ENCODE measurements at regions not wholly inside any gene's neighbourhood (a gene's known extent, or its start where the extent isn't known, plus 50 kb on each side); places are given as distances from the start of the nearest gene placed in this dataset.

DNA sequence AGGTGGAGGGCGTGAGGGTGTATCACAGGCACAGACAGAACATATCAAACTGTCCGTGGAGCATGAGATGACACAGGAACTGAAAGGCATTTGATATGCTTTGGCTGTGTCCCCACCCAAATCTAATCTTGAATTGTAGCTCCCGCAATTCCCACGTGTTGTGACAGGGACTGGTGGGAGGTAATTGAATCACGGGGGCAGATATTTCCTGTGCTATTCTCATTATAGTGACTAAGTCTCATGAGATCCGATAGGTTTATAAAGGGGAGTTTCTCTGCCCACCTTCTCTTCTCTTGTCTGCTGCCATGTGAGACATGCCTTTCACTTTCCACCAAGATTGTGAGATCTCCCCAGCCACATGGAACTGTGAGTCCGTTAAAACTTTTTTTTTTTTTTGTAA lies 123.1 kb upstream of the PIEZO2 start:
- 88 to 91% methylated on average over 6 to 7 of the region's 7 CpGs for WGBS, 2 experiments (ENCODE audit: insufficient coverage in 2 of 2)
- no peak overlapping the region for H3K27ac ChIP-seq (ENCODE audit: low read depth, low read length, severe bottlenecking)
- H3K9me3 ChIP-seq (ENCODE audit: control insufficient read depth, low read length): no peaks in the 10 kb centered on the region
- no peaks in the 10 kb centered on the region for H3K4me1 ChIP-seq (ENCODE audit: control insufficient read depth, insufficient read depth, low read length, poor library complexity, severe bottlenecking)
- H3K36me3 ChIP-seq (ENCODE audit: control insufficient read depth, insufficient read depth, low read length): no peaks in the 10 kb centered on the region
- no peak overlapping the region for H3K4me3 ChIP-seq (ENCODE audit: extremely low read depth, insufficient read depth, low read length, poor library complexity, severe bottlenecking)

DNA sequence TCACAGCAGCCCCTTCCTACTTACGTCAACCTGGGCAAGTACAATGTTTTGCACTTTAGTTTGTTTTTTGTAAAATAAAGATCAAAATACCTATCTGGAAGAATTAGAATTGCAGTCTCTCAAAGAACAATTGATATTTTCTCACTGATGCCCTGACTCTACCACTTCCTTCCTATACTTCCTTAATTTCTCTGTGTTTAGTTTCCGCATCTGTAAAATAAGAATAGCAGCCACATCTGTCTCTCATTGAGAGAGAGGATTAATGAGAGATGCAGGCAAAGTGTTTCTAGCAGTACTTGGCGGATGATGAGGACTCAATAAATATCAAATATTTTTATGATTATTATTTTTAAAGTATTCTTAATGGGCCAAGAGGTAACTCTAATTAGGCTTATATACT lies 122.6 kb upstream of the PIEZO2 start:
- Histone ChIP-seq H3K9me3 (ENCODE audit: control insufficient read depth, low read length) (no peaks in the 10 kb centered on the region), H3K36me3 (ENCODE audit: control insufficient read depth, insufficient read depth, low read length) (no peaks in the 10 kb centered on the region), H3K4me3 (ENCODE audit: extremely low read depth, insufficient read depth, low read length, poor library complexity, severe bottlenecking) (no peak overlapping the region), H3K4me1 (ENCODE audit: control insufficient read depth, insufficient read depth, low read length, poor library complexity, severe bottlenecking) (no peaks in the 10 kb centered on the region), H3K27ac (ENCODE audit: low read depth, low read length, severe bottlenecking) (no peak overlapping the region)
- no CpG with 5 or more reads among the region's 3 CpGs for WGBS, 2 experiments (ENCODE audit: insufficient coverage in 2 of 2)

DNA sequence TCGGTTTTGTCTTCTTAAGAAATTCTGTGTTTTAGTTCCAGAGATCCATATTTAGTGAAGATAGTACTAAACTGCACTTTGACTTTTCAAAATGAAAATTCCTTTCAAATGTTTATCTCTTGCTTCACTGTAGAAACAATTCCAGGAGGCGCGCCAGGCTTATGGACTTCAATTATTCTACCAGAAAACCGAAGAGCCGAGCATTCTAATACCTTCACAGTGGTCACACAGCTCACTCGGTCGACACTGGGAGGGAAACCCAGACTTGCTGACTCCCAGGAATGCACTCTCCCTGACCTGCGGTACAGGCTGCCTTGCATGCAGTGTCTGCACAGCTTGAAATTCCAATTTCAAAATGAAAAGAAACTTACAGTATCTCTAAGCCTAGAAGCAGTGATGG lies 119.9 kb upstream of the PIEZO2 start:
- H3K4me1 ChIP-seq (ENCODE audit: control insufficient read depth, insufficient read depth, low read length, poor library complexity, severe bottlenecking): no peaks in the 10 kb centered on the region
- 72 to 85% methylated on average over 7 of the region's 8 CpGs for WGBS, 2 experiments (ENCODE audit: insufficient coverage in 2 of 2)
- H3K4me3 ChIP-seq (ENCODE audit: extremely low read depth, insufficient read depth, low read length, poor library complexity, severe bottlenecking): no peak overlapping the region
- H3K9me3 ChIP-seq (ENCODE audit: control insufficient read depth, low read length): no peaks in the 10 kb centered on the region
- no peaks in the 10 kb centered on the region for H3K36me3 ChIP-seq (ENCODE audit: control insufficient read depth, insufficient read depth, low read length)
- no peak overlapping the region for H3K27ac ChIP-seq (ENCODE audit: low read depth, low read length, severe bottlenecking)

DNA sequence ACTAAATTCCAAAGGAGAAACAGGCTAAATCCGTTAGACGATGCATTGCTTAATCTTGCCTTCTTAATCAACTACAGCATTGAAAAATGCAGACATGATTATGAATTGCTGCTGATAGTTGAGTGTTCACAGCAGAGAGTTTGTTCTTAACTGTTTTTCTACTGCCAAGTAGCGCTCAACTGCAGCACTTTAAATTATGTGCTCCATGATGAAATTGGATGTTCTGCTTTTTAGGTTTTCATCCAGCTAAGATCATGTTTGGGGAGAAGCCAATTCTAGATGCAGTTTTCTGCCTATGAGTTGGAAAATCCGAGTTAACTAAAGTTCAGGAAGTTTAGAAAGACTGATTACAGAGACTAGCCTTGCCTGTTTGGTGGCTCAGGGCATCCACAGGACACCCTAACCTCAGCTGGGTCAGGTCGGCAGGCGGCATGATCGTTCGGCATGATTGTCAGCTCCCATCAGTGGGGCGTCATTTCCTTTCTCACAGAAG lies 119.4 kb upstream of the PIEZO2 start:
- 86 to 91% methylated on average over 6 of the region's 9 CpGs for WGBS, 2 experiments (ENCODE audit: insufficient coverage in 2 of 2)
- H3K27ac ChIP-seq (ENCODE audit: low read depth, low read length, severe bottlenecking): no peak overlapping the region

DNA sequence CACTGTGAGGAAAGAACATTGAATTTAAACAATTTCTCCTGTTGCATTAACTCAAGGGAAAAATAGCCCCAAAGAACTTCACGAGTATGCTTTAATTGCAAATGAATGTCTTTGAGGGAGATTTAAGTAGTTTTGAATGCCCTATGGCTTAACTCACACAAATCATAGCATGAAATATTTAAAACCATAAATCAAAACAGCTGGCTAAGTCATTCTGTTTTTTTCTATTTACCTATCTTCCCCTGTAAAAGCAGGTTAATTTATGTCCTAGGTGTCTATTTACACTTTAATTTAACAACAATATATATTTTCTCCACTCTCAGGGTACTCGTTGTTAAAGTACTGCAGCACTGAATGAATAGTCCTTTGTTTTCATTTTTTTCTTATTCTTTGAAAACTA lies 118.8 kb upstream of the PIEZO2 start:
- H3K4me1 ChIP-seq (ENCODE audit: control insufficient read depth, insufficient read depth, low read length, poor library complexity, severe bottlenecking): no peaks in the 10 kb centered on the region
- H3K36me3 ChIP-seq (ENCODE audit: control insufficient read depth, insufficient read depth, low read length): no peaks in the 10 kb centered on the region
- H3K4me3 ChIP-seq (ENCODE audit: extremely low read depth, insufficient read depth, low read length, poor library complexity, severe bottlenecking): no peak overlapping the region
- no peaks in the 10 kb centered on the region for H3K9me3 ChIP-seq (ENCODE audit: control insufficient read depth, low read length)
- no CpG with 5 or more reads among the region's 2 CpGs for WGBS, 2 experiments (ENCODE audit: insufficient coverage in 2 of 2)
- no peak overlapping the region for H3K27ac ChIP-seq (ENCODE audit: low read depth, low read length, severe bottlenecking)

More for the DNA sequence above, 119.4 kb upstream of the PIEZO2 start:
- Histone ChIP-seq H3K4me3 (ENCODE audit: extremely low read depth, insufficient read depth, low read length, poor library complexity, severe bottlenecking) (no peak overlapping the region), H3K36me3 (ENCODE audit: control insufficient read depth, insufficient read depth, low read length) (no peaks in the 10 kb centered on the region), H3K4me1 (ENCODE audit: control insufficient read depth, insufficient read depth, low read length, poor library complexity, severe bottlenecking) (no peaks in the 10 kb centered on the region), H3K9me3 (ENCODE audit: control insufficient read depth, low read length) (no peaks in the 10 kb centered on the region)

DNA sequence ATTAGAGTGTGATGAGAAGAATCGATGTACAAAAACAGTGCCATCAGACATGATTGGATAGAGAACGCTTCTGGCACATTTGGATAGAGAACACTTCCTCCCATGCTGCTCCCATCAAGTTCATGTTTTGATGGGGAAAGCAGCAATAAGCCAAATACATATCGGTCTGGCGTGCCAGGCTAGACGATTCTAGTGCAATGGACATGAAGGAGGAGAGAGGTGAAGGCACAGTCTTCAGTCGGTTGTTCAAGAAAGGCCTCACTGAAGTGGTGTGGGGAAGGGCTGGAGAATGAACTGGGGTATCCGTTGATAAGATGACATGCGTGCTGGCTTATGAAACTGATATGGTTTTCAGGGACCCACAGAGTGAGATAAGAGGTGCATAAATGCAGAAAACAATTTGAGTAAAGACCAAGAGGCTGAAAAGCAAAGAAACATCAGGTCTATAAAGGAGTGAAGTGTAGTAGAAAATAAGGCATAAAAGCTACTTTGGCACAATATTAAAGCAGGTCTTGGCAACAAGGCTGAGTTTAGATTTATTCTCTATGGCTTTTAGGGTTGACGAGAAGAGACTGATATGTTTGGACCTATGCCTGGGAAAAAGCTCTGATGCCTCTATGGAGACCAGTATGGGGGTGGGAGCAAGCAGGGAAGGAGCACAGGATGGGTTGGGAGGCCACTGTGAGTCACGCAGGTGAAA lies 117.6 kb upstream of the PIEZO2 start:
- no peak overlapping the region for H3K4me3 ChIP-seq (ENCODE audit: extremely low read depth, insufficient read depth, low read length, poor library complexity, severe bottlenecking)
- no peaks in the 10 kb centered on the region for H3K36me3 ChIP-seq (ENCODE audit: control insufficient read depth, insufficient read depth, low read length)
- 90 to 93% methylated on average over 10 of the region's 10 CpGs for WGBS, 2 experiments (ENCODE audit: insufficient coverage in 2 of 2)
- H3K4me1 ChIP-seq (ENCODE audit: control insufficient read depth, insufficient read depth, low read length, poor library complexity, severe bottlenecking): no peaks in the 10 kb centered on the region
- H3K27ac ChIP-seq (ENCODE audit: low read depth, low read length, severe bottlenecking): no peak overlapping the region
- H3K9me3 ChIP-seq (ENCODE audit: control insufficient read depth, low read length): no peaks in the 10 kb centered on the region

DNA sequence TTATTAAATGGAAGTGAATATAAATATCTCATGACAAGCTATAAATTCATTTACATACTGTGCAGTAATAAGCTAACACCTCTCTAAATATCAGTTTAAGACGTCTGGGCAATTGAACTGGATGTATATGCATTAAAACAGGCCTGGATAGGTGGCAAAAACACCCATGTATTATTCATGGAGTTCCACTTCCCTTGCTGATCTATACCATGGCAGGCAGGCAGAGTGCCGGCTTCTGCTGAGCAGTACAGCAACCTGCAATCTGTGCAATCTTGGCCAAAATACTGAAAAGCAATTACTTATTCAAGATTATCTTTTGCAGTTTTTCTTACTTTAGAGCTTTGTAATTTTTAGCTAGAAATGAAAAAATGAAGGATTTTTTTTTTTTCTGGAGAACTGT lies 112.1 kb upstream of the PIEZO2 start:
- 40% methylated on average over 1 of the region's 2 CpGs for WGBS, 2 experiments (ENCODE audit: insufficient coverage in 2 of 2)
- no peak overlapping the region for H3K27ac ChIP-seq (ENCODE audit: low read depth, low read length, severe bottlenecking)
- H3K4me1 ChIP-seq (ENCODE audit: control insufficient read depth, insufficient read depth, low read length, poor library complexity, severe bottlenecking): no peaks in the 10 kb centered on the region
- H3K9me3 ChIP-seq (ENCODE audit: control insufficient read depth, low read length): no peaks in the 10 kb centered on the region
- no peaks in the 10 kb centered on the region for H3K36me3 ChIP-seq (ENCODE audit: control insufficient read depth, insufficient read depth, low read length)
- no peak overlapping the region for H3K4me3 ChIP-seq (ENCODE audit: extremely low read depth, insufficient read depth, low read length, poor library complexity, severe bottlenecking)

DNA sequence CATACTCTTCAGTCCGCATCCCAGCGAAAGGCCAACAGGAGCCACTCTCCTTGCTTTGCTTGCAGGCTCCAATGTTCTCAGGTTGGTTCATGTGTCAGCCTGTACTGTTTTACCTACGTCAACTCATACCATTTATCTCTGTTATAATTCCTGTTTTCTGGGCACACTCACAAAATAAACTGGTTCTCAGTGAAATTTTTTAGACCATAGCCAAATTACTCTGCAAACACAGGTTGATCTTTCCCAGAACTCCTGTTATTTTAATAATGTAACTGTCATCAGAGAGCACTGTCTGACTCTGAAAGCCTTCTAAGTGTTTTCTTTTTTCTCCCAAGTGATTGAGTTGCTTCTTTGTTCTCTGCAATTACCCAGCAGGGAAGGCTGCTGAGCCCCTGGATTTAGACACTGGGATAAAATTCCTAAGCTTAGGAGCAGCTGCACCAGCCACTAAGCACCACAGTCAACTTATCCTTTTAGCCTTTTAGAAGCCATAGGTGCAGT lies 111.6 kb upstream of the PIEZO2 start:
- 74 to 84% methylated on average over 3 of the region's 3 CpGs for WGBS, 2 experiments (ENCODE audit: insufficient coverage in 2 of 2)
- Histone ChIP-seq H3K36me3 (ENCODE audit: control insufficient read depth, insufficient read depth, low read length) (no peaks in the 10 kb centered on the region), H3K4me3 (ENCODE audit: extremely low read depth, insufficient read depth, low read length, poor library complexity, severe bottlenecking) (no peak overlapping the region), H3K9me3 (ENCODE audit: control insufficient read depth, low read length) (no peaks in the 10 kb centered on the region), H3K4me1 (ENCODE audit: control insufficient read depth, insufficient read depth, low read length, poor library complexity, severe bottlenecking) (no peaks in the 10 kb centered on the region), H3K27ac (ENCODE audit: low read depth, low read length, severe bottlenecking) (peak overlapping the region; percentile 6)

DNA sequence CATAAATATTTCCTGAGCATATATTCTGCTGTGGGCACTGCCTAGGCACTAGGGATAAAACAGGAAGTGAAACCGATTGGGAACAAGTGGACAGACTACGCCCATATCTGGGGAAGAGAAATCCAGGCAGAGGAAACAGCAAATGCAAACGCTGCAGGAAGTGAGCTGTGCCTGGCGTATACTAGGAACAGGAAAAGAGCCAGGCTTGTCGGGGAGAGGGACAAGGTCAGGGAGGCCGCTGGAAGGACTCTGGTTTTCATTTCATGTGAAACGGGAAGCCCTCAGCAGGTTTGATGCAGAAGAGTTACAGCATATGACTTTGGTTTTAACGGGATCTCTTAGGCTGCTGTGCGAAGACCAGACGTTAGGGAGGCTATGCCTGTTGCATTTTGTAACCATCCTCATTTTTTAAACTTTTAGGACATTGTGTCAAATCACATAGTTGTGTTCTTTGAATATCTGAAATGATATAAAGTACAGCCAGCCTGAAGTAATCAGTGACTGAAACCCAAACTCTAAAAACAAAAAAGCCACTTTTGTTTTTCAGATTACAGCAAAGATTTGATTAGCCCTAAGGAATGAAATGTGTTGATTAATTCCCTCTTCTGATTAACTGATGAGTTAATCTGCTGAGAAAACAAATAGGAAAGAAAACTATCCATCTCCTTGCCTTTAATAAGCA lies 110.2 kb upstream of the PIEZO2 start:
- Histone ChIP-seq H3K4me3 (ENCODE audit: extremely low read depth, insufficient read depth, low read length, poor library complexity, severe bottlenecking) (no peak overlapping the region), H3K4me1 (ENCODE audit: control insufficient read depth, insufficient read depth, low read length, poor library complexity, severe bottlenecking) (no peaks in the 10 kb centered on the region), H3K36me3 (ENCODE audit: control insufficient read depth, insufficient read depth, low read length) (no peaks in the 10 kb centered on the region), H3K9me3 (ENCODE audit: control insufficient read depth, low read length) (no peaks in the 10 kb centered on the region), H3K27ac (ENCODE audit: low read depth, low read length, severe bottlenecking) (no peak overlapping the region)
- WGBS, 2 experiments (ENCODE audit: insufficient coverage in 2 of 2): 80 to 88% methylated on average over 9 of the region's 10 CpGs

DNA sequence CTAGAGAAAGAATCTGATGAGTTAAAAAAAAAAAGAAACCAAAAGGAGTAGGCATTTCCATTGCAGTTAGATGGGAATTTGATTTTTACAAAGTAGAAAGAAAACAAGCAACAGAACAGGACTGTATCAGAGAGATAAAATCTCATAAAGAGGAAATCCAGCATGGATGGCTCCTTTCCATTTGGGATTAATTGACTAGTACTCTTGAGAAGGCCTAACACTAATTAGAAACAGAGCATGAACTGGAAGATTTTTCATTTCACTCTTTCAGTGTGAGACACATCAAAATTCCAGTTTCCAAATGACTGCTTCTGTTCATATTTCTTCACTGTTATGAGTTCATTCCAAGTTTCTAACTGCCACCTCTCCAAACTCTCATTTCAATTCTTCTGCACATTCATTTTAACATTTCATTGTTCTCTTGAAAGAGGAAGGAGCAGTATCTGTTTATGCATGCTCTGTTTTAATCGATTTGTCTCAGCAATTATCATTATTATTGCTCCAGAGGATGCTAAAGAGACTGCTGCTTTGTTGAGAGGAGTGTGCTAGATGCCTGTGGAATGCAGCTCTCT lies 108.8 kb upstream of the PIEZO2 start:
- WGBS, 2 experiments (ENCODE audit: insufficient coverage in 2 of 2): no CpG with 5 or more reads among the region's 1 CpG
- no peak overlapping the region for H3K27ac ChIP-seq (ENCODE audit: low read depth, low read length, severe bottlenecking)
- no peak overlapping the region for H3K4me3 ChIP-seq (ENCODE audit: extremely low read depth, insufficient read depth, low read length, poor library complexity, severe bottlenecking)
- no peaks in the 10 kb centered on the region for H3K4me1 ChIP-seq (ENCODE audit: control insufficient read depth, insufficient read depth, low read length, poor library complexity, severe bottlenecking)
- no peaks in the 10 kb centered on the region for H3K36me3 ChIP-seq (ENCODE audit: control insufficient read depth, insufficient read depth, low read length)
- no peaks in the 10 kb centered on the region for H3K9me3 ChIP-seq (ENCODE audit: control insufficient read depth, low read length)

DNA sequence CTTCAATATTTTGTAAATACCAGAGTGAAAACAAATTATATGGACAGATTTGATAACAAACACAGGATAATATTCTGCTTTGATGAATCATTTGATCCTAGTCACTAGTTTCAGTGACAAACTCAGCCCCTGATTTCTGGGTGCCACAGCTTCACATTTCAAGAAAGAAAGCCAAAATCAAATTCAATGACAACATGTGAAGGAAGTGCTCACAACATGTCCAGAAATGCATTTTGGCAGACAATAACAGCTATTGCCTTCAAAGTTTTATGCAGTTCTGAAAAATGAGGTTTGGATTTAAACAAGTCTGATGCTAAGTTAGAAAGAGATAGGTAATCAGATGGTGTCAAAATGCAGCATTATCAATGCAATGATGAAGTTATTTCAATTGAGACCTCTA lies 106.9 kb upstream of the PIEZO2 start:
- no peak overlapping the region for H3K27ac ChIP-seq (ENCODE audit: low read depth, low read length, severe bottlenecking)

More for the DNA sequence above, 106.9 kb upstream of the PIEZO2 start:
- H3K4me1 ChIP-seq (ENCODE audit: control insufficient read depth, insufficient read depth, low read length, poor library complexity, severe bottlenecking): no peaks in the 10 kb centered on the region
- no peak overlapping the region for H3K4me3 ChIP-seq (ENCODE audit: extremely low read depth, insufficient read depth, low read length, poor library complexity, severe bottlenecking)
- no peaks in the 10 kb centered on the region for H3K9me3 ChIP-seq (ENCODE audit: control insufficient read depth, low read length)
- no peaks in the 10 kb centered on the region for H3K36me3 ChIP-seq (ENCODE audit: control insufficient read depth, insufficient read depth, low read length)

Measured in mesodermal cell (in vitro differentiated cells).